ENCODE measurements at regions not wholly inside any gene's neighbourhood (a gene's known extent, or its start where the extent isn't known, plus 50 kb on each side); places are given as distances from the start of the nearest gene placed in this dataset.

DNA sequence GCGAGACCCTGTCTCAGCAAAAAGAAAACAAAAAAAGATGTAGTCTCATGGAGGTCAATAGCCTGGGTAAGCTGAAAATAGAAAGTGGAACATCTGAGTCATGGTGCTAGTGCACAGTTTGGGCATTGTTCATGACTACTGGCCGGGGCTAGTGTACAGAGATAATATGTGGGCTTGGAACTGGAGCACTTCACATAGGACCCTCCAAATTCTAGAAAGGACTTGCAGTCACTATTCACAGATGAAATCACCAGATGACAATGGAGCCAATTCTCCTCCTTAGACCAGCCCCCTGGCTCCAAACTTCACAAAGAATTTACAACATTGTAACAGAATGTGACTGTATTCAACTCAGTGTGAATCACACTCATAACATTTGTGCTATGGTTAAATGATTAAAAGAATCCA is 367.8 kb upstream of the SLC7A11 start:
- TF ChIP-seq, protein P1, sequence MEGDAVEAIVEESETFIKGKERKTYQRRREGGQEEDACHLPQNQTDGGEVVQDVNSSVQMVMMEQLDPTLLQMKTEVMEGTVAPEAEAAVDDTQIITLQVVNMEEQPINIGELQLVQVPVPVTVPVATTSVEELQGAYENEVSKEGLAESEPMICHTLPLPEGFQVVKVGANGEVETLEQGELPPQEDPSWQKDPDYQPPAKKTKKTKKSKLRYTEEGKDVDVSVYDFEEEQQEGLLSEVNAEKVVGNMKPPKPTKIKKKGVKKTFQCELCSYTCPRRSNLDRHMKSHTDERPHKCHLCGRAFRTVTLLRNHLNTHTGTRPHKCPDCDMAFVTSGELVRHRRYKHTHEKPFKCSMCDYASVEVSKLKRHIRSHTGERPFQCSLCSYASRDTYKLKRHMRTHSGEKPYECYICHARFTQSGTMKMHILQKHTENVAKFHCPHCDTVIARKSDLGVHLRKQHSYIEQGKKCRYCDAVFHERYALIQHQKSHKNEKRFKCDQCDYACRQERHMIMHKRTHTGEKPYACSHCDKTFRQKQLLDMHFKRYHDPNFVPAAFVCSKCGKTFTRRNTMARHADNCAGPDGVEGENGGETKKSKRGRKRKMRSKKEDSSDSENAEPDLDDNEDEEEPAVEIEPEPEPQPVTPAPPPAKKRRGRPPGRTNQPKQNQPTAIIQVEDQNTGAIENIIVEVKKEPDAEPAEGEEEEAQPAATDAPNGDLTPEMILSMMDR (optimal IDR thresholded peaks at IDR 0.05 in 1 of 3, IDR thresholded peaks at IDR 0.05 in 1 of 3, conservative IDR thresholded peaks at IDR 0.05 in 1 of 3; ENCODE audit: extremely low read depth in 1 of 3, insufficient read depth in 2 of 3, low read length in 3 of 3): no peak
- TF ChIP-seq EZH2 (IDR thresholded peaks at IDR 0.05; ENCODE audit: low read length): no peak
